GM12873 (cell line): ENCODE measurements at regions not wholly inside any gene's neighbourhood (a gene's known extent, or its start where the extent isn't known, plus 50 kb on each side); places are given as distances from the start of the nearest gene placed in this dataset.

ENCODE experiments used
- CTCF ChIP-seq: IDR thresholded peaks from 2 replicates; pipeline ENCODE4 v1.5.1; 2012; ENCODE audit warnings: low read depth, mild to moderate bottlenecking, moderate library complexity, low read length, control low read depth; ENCODE audit not compliant: insufficient read depth; ENCODE audit errors: missing control alignments

GRCh38 chr4:20075248-20075871 is 176.3 kb upstream of the SLIT2 start:
- no peak for TF ChIP-seq CTCF

GRCh38 chr4:20074450-20074849 is 177.3 kb upstream of the SLIT2 start:
- TF ChIP-seq CTCF: no peak

- no peak for TF ChIP-seq CTCF
Observed at GRCh38 chr4:20065952-20066351, 185.8 kb upstream of the SLIT2 start.

GRCh38 chr4:20062054-20062453 is 189.7 kb upstream of the SLIT2 start:
- no peak for TF ChIP-seq CTCF

GRCh38 chr4:20050768-20051167 is 200.9 kb upstream of the SLIT2 start:
- TF ChIP-seq CTCF: no peak

- no peak for TF ChIP-seq CTCF
Observed at GRCh38 chr4:20049889-20050288, 201.8 kb upstream of the SLIT2 start.

GRCh38 chr4:20046931-20047677 is 204.6 kb upstream of the SLIT2 start:
- TF ChIP-seq CTCF: no peak
